MCF 10A (cell line): ENCODE measurements at regions not wholly inside any gene's neighbourhood (a gene's known extent, or its start where the extent isn't known, plus 50 kb on each side); places are given as distances from the start of the nearest gene placed in this dataset.

Experiments used
- BruUV-seq: library from RNA; stranded (reverse); fragments of 400-500 nt; replicated peaks from 2 replicates; lab custom pipeline; 2021; lab: Mats Ljungman, UMichigan
- CTCF ChIA-PET: fragments of 300-600 bp; sonication (Branson Sonifier 250); formaldehyde crosslinking; extraction: SDS; loops from one replicate; lab custom pipeline; 2021; ENCODE audit warnings: antibody characterized with exemption, inconsistent platforms; lab: Yijun Ruan, JAX
- POLR2A ChIA-PET: fragments of 300-600, 350-650 bp; sonication (Branson Sonifier 250); formaldehyde crosslinking; extraction: SDS; loops from one replicate; lab custom pipeline; 2020; ENCODE audit warnings: antibody characterized with exemption, inconsistent platforms; lab: Yijun Ruan, JAX
- DNase-seq: peaks from one replicate; pipeline ENCODE4 v3.0.0-alpha.2; 2018; ENCODE audit not compliant: unreplicated experiment
- H3K27ac Mint-ChIP-seq: one replicate; pipeline ENCODE4 v1.8.0; 2022; ENCODE audit warnings: mild to moderate bottlenecking, low read depth, mixed read lengths; ENCODE audit not compliant: unreplicated experiment
- H3K27me3 Mint-ChIP-seq: one replicate; pipeline ENCODE4 v1.8.0; 2022; ENCODE audit warnings: mixed read lengths; ENCODE audit not compliant: insufficient read depth, unreplicated experiment
- H3K36me3 Mint-ChIP-seq: one replicate; pipeline ENCODE4 v1.8.0; 2022; ENCODE audit warnings: mild to moderate bottlenecking, moderate library complexity, mixed read lengths; ENCODE audit not compliant: insufficient read depth, unreplicated experiment
- H3K4me1 Mint-ChIP-seq: one replicate; pipeline ENCODE4 v1.8.0; 2022; ENCODE audit warnings: mixed read lengths; ENCODE audit not compliant: insufficient read depth, unreplicated experiment
- H3K4me3 Mint-ChIP-seq: one replicate; pipeline ENCODE4 v1.8.0; 2022; ENCODE audit warnings: mild to moderate bottlenecking, moderate library complexity, mixed read lengths; ENCODE audit not compliant: unreplicated experiment
- H3K9me3 Mint-ChIP-seq: one replicate; pipeline ENCODE4 v1.8.0; 2022; ENCODE audit warnings: mixed read lengths; ENCODE audit not compliant: unreplicated experiment
- CTCF ChIP-seq: fragments of 200-600 bp; IDR thresholded peaks from one replicate; pipeline ENCODE4 v1.8.0; 2022; ENCODE audit warnings: antibody characterized with exemption, mild to moderate bottlenecking; ENCODE audit not compliant: unreplicated experiment
- intact Hi-C: fragments of 100-400 bp; cut with micrococcal nuclease; formaldehyde crosslinking; loops from 2 replicates; pipeline ENCODE4 v1.14.1; 2022

- H3K27me3 Mint-ChIP-seq: peaks cover 39% of the 10 kb centered on the region
- H3K27ac Mint-ChIP-seq: no peak overlapping the region
- H3K36me3 Mint-ChIP-seq: no peaks in the 10 kb centered on the region
- POLR2A ChIA-PET: no interaction called here
- no TSS peak for BruUV-seq
- H3K4me1 Mint-ChIP-seq: peaks cover 11% of the 10 kb centered on the region
- intact Hi-C loops: loop anchor here (2.0 to 5.0 kb wide), 2 partner anchors 177 to 1355 kb away; no protein-coding TSS in a partner anchor
- DNase-seq: no peak
- no peak for TF ChIP-seq CTCF
- CTCF ChIA-PET: interaction anchor here (1.0 to 1.7 kb wide), 2 partner anchors 460 to 1355 kb away, joined by 3 to 5 read pairs; no protein-coding TSS in a partner anchor
- no peak overlapping the region for H3K4me3 Mint-ChIP-seq
- H3K9me3 Mint-ChIP-seq: no peaks in the 10 kb centered on the region
Observed at GRCh38 chr11:116689413-116690127, 83.2 kb downstream of the BUD13 start.

GRCh38 chr11:116688202-116688540, 84.6 kb downstream of the BUD13 start:
- ChIA-PET CTCF (interaction anchor here (0.7 to 1.3 kb wide), 3 partner anchors 45 to 1949 kb away, joined by 3 to 5 read pairs (median 3); no protein-coding TSS in a partner anchor), POLR2A (interaction anchor here (0.7 kb wide), 1 partner anchor 494 kb away, joined by 3 read pairs; no protein-coding TSS in a partner anchor)
- intact Hi-C loops: no loop called here
- no peak for TF ChIP-seq CTCF
- H3K4me3 Mint-ChIP-seq: no peak overlapping the region
- DNase-seq: no peak
- peaks cover 41% of the 10 kb centered on the region for H3K27me3 Mint-ChIP-seq
- H3K27ac Mint-ChIP-seq: no peak overlapping the region
- no TSS peak for BruUV-seq
- H3K9me3 Mint-ChIP-seq: no peaks in the 10 kb centered on the region
- no peaks in the 10 kb centered on the region for H3K36me3 Mint-ChIP-seq
- peaks cover 6% of the 10 kb centered on the region for H3K4me1 Mint-ChIP-seq

- Mint-ChIP-seq H3K4me1 (peaks cover 6% of the 10 kb centered on the region), H3K4me3 (no peak overlapping the region), H3K9me3 (no peaks in the 10 kb centered on the region), H3K27me3 (peaks cover 41% of the 10 kb centered on the region), H3K36me3 (no peaks in the 10 kb centered on the region), H3K27ac (no peak overlapping the region)
- intact Hi-C loops: no loop called here
- TF ChIP-seq CTCF: no peak
- BruUV-seq: no TSS peak
- POLR2A ChIA-PET: interaction anchor here (0.7 kb wide), 1 partner anchor 495 kb away, joined by 3 read pairs; no protein-coding TSS in a partner anchor
- CTCF ChIA-PET: interaction anchor here (0.6 to 1.3 kb wide), 3 partner anchors 577 to 1949 kb away, joined by 3 to 5 read pairs (median 3); no protein-coding TSS in a partner anchor
- DNase-seq: no peak
Observed at GRCh38 chr11:116687458-116688201, 85.2 kb downstream of the BUD13 start.

- Mint-ChIP-seq H3K27me3 (peaks cover 41% of the 10 kb centered on the region), H3K4me1 (peaks cover 6% of the 10 kb centered on the region), H3K9me3 (no peaks in the 10 kb centered on the region), H3K36me3 (no peaks in the 10 kb centered on the region), H3K27ac (no peak overlapping the region), H3K4me3 (no peak overlapping the region)
- no peak for DNase-seq
- no TSS peak for BruUV-seq
- TF ChIP-seq CTCF: no peak
- intact Hi-C loops: no loop called here
- POLR2A ChIA-PET: interaction anchor here (0.7 kb wide), 1 partner anchor 423 kb away, joined by 6 read pairs; no protein-coding TSS in a partner anchor
- CTCF ChIA-PET: interaction anchor here (0.5 to 1.1 kb wide), 3 partner anchors 24 to 1362 kb away, joined by 3 to 4 read pairs (median 3); no protein-coding TSS in a partner anchor
Observed at GRCh38 chr11:116686866-116687265, 85.9 kb downstream of the BUD13 start.
